HG02588 (cell line): ENCODE measurements at regions not wholly inside any gene's neighbourhood (a gene's known extent, or its start where the extent isn't known, plus 50 kb on each side); places are given as distances from the start of the nearest gene placed in this dataset.
"Not testable (repeated sequence)": the region's sequence is repeated elsewhere in the genome, so short reads cannot be mapped to it uniquely, and the experiment has no call there.

Experiments used
- ATAC-seq: cut with Tn5 transposase; IDR thresholded peaks from one replicate; pipeline ENCODE4 v1.9.1; 2021; ENCODE audit warnings: mild to moderate bottlenecking, moderate library complexity; ENCODE audit not compliant: unreplicated experiment

- not testable (repeated sequence) for ATAC-seq
Measured at GRCh38 chr20:53727239-53727638, 133.6 kb upstream of the ZNF217 start.

GRCh38 chr20:53725575-53725970, 131.9 kb upstream of the ZNF217 start:
- ATAC-seq = no peak

- no peak for ATAC-seq
Measured at GRCh38 chr20:53723621-53724020, 130.0 kb upstream of the ZNF217 start.

- no peak for ATAC-seq
Measured at GRCh38 chr20:53723045-53723444, 129.4 kb upstream of the ZNF217 start.

GRCh38 chr20:53722515-53723036, 128.9 kb upstream of the ZNF217 start:
- ATAC-seq = no peak

- ATAC-seq = not testable (repeated sequence)
Measured at GRCh38 chr20:53721445-53721963, 127.9 kb upstream of the ZNF217 start.

GRCh38 chr20:53719171-53719803, 125.6 kb upstream of the ZNF217 start:
- ATAC-seq = not testable (repeated sequence)

- no peak for ATAC-seq
Measured at GRCh38 chr20:53718142-53719021, 124.7 kb upstream of the ZNF217 start.

GRCh38 chr20:53716395-53716794, 122.8 kb upstream of the ZNF217 start:
- no peak for ATAC-seq

GRCh38 chr20:53714524-53714923, 120.9 kb upstream of the ZNF217 start:
- no peak for ATAC-seq

- no peak for ATAC-seq
Measured at GRCh38 chr20:53713328-53714056, 119.9 kb upstream of the ZNF217 start.

- no peak for ATAC-seq
Measured at GRCh38 chr20:53712212-53712977, 118.8 kb upstream of the ZNF217 start.

- no peak for ATAC-seq
Measured at GRCh38 chr20:53711333-53712211, 117.9 kb upstream of the ZNF217 start.

- ATAC-seq = peak; percentile 67
Measured at GRCh38 chr20:53708129-53708968, 114.7 kb upstream of the ZNF217 start.

- ATAC-seq = peak; percentile 28
Measured at GRCh38 chr20:53707371-53708055, 113.9 kb upstream of the ZNF217 start.

- no peak for ATAC-seq
Measured at GRCh38 chr20:53706466-53707370, 113.1 kb upstream of the ZNF217 start.

GRCh38 chr20:53706008-53706465, 112.4 kb upstream of the ZNF217 start:
- ATAC-seq = no peak
